Caco-2 (cell line): ENCODE measurements at regions not wholly inside any gene's neighbourhood (a gene's known extent, or its start where the extent isn't known, plus 50 kb on each side); places are given as distances from the start of the nearest gene placed in this dataset.

ENCODE experiments used
- BruUV-seq: library from RNA; stranded (reverse); fragments of 400-500 nt; replicated peaks from 2 replicates; lab custom pipeline; 2021; lab: Mats Ljungman, UMichigan
- CTCF ChIA-PET: fragments of 300-600 bp; sonication (Branson Sonifier 250); formaldehyde crosslinking; loops from one replicate; lab custom pipeline; 2022; ENCODE audit warnings: antibody characterized with exemption; lab: Charles Lee
- POLR2A ChIA-PET: fragments of 300-600 bp; sonication (Branson Sonifier 250); formaldehyde crosslinking; loops from one replicate; lab custom pipeline; 2022; ENCODE audit warnings: antibody characterized with exemption; lab: Charles Lee
- DNase-seq, 2 experiments: peaks; one replicate each; pipeline versions ENCODE4 v3.0.0 to v3.0.0-alpha.2; 2020 to 2022
- H3K27me3 ChIP-seq: replicated peaks from 2 replicates; pipeline ENCODE4 v1.6.0; 2011; ENCODE audit warnings: low read length; ENCODE audit not compliant: control insufficient read depth, insufficient read depth
- H3K36me3 ChIP-seq: 2 replicates; pipeline ENCODE4 v1.5.1; 2011; ENCODE audit warnings: low read length; ENCODE audit not compliant: control insufficient read depth, insufficient read depth
- H3K4me1 ChIP-seq: fragments of 250-450 bp; sonication (Bioruptor Pico); 2 replicates; pipeline ENCODE4 v1.5.1; 2020; ENCODE audit warnings: mild to moderate bottlenecking
- H3K4me3 ChIP-seq: 2 replicates; pipeline ENCODE4 v1.5.1; 2011; ENCODE audit warnings: low read depth, mild to moderate bottlenecking, control low read depth, low read length
- H3K9me3 ChIP-seq: fragments of 250-450 bp; sonication (Bioruptor Pico); 2 replicates; pipeline ENCODE4 v1.5.1; 2020; ENCODE audit warnings: mild to moderate bottlenecking, moderate library complexity
- H3K27ac Mint-ChIP-seq: one replicate; pipeline ENCODE4 v1.8.0; 2022; ENCODE audit warnings: mixed read lengths; ENCODE audit not compliant: unreplicated experiment
- H3K27me3 Mint-ChIP-seq: one replicate; pipeline ENCODE4 v1.8.0; 2022; ENCODE audit warnings: mixed read lengths; ENCODE audit not compliant: insufficient read depth, unreplicated experiment
- H3K36me3 Mint-ChIP-seq: one replicate; pipeline ENCODE4 v1.8.0; 2022; ENCODE audit warnings: mild to moderate bottlenecking, mixed read lengths; ENCODE audit not compliant: insufficient read depth, unreplicated experiment
- H3K4me1 Mint-ChIP-seq: one replicate; pipeline ENCODE4 v1.8.0; 2022; ENCODE audit warnings: low read depth, mixed read lengths; ENCODE audit not compliant: unreplicated experiment
- H3K4me3 Mint-ChIP-seq: one replicate; pipeline ENCODE4 v1.8.0; 2022; ENCODE audit warnings: mild to moderate bottlenecking, moderate library complexity, mixed read lengths; ENCODE audit not compliant: unreplicated experiment
- H3K9me3 Mint-ChIP-seq: one replicate; pipeline ENCODE4 v1.8.0; 2022; ENCODE audit warnings: mixed read lengths; ENCODE audit not compliant: unreplicated experiment
- CTCF ChIP-seq, 2 experiments: fragments of 200-600 bp in 1 of 2; IDR thresholded peaks; 1 replicate in 1 of 2; 2 replicates in 1 of 2; pipeline versions ENCODE4 v1.5.1 to v1.8.0; 2011 to 2022; ENCODE audit warnings: antibody characterized with exemption in 1 of 2, control low read depth in 1 of 2, inconsistent platforms in 1 of 2, low read depth in 1 of 2, low read length in 1 of 2, mild to moderate bottlenecking in 1 of 2, moderate library complexity in 1 of 2; ENCODE audit not compliant: insufficient read depth in 1 of 2, severe bottlenecking in 1 of 2, unreplicated experiment in 1 of 2
- intact Hi-C: fragments of 100-400 bp; cut with micrococcal nuclease; formaldehyde crosslinking; loops from one replicate; pipeline ENCODE4 v1.10.0; 2022; ENCODE audit not compliant: unreplicated experiment

- Mint-ChIP-seq H3K36me3 (no peaks in the 10 kb centered on the region), H3K4me1 (no peaks in the 10 kb centered on the region), H3K27me3 (no peaks in the 10 kb centered on the region), H3K27ac (no peak overlapping the region), H3K9me3 (peaks cover 16% of the 10 kb centered on the region), H3K4me3 (no peak overlapping the region)
- no peak for TF ChIP-seq CTCF (IDR thresholded peaks at IDR 0.05; ENCODE audit: insufficient read depth in 1 of 2, low read depth in 1 of 2, low read length in 1 of 2, severe bottlenecking in 1 of 2, unreplicated experiment in 1 of 2)
- no TSS peak for BruUV-seq
- no peaks in the 10 kb centered on the region for H3K4me1 ChIP-seq
- POLR2A ChIA-PET = no interaction called here
- no peak for DNase-seq
- no peaks in the 10 kb centered on the region for H3K27me3 ChIP-seq
- H3K36me3 ChIP-seq = no peaks in the 10 kb centered on the region
- CTCF ChIA-PET = interaction anchor here (1.0 kb wide), 1 partner anchor 9 kb away, joined by 4 read pairs; no protein-coding TSS in a partner anchor
- no peak overlapping the region for H3K4me3 ChIP-seq
- H3K9me3 ChIP-seq = no peaks in the 10 kb centered on the region; the same call in 1 of the 2 replicates
- intact Hi-C loops = no loop called here
Observed at GRCh38 chr2:215603440-215603839, 167.6 kb upstream of the FN1 start.

DNA sequence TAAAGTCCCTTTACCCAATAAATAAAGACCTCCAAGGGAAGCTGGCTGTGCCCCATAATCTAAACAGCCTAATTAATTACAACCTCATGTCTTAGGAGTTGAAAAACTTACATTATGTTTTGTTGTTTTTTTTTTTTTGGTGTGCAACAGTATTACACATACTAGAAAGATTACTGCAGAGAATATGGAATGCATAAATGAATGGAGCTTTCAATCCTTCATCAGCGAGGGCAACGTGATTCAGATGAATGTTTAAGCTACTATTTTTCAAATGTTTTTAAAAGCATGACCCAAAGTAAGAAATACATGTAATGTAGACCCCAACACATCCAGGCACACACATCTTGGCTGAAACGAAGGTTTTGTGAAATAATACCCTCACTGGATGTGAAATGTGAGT is 167.1 kb upstream of the FN1 start:
- CTCF ChIA-PET = interaction anchor here (1.0 kb wide), 1 partner anchor 9 kb away, joined by 4 read pairs; no protein-coding TSS in a partner anchor

GRCh38 chr2:215601990-215602721 is 166.3 kb upstream of the FN1 start:
- H3K4me3 ChIP-seq = no peak overlapping the region
- no peak for DNase-seq
- H3K27me3 ChIP-seq = no peaks in the 10 kb centered on the region
- no peak for TF ChIP-seq CTCF (IDR thresholded peaks at IDR 0.05; ENCODE audit: insufficient read depth in 1 of 2, low read depth in 1 of 2, low read length in 1 of 2, severe bottlenecking in 1 of 2, unreplicated experiment in 1 of 2)
- H3K36me3 Mint-ChIP-seq = no peaks in the 10 kb centered on the region
- no peak overlapping the region for H3K4me3 Mint-ChIP-seq
- intact Hi-C loops = no loop called here
- no peaks in the 10 kb centered on the region for H3K4me1 Mint-ChIP-seq
- no peaks in the 10 kb centered on the region for H3K4me1 ChIP-seq
- H3K9me3 Mint-ChIP-seq = peaks cover 16% of the 10 kb centered on the region
- no TSS peak for BruUV-seq
- no peak overlapping the region for H3K27ac Mint-ChIP-seq
- POLR2A ChIA-PET = no interaction called here
- H3K36me3 ChIP-seq = no peaks in the 10 kb centered on the region
- CTCF ChIA-PET = no interaction called here
- peaks cover 3% of the 10 kb centered on the region; the same call in 1 of the 2 replicates for H3K9me3 ChIP-seq
- no peaks in the 10 kb centered on the region for H3K27me3 Mint-ChIP-seq

More for the DNA sequence above, 167.1 kb upstream of the FN1 start:
- POLR2A ChIA-PET = no interaction called here
- no peaks in the 10 kb centered on the region for H3K4me1 Mint-ChIP-seq
- H3K36me3 ChIP-seq = no peaks in the 10 kb centered on the region
- no peak for DNase-seq
- H3K27ac Mint-ChIP-seq = no peak overlapping the region
- H3K4me3 ChIP-seq = no peak overlapping the region
- H3K9me3 Mint-ChIP-seq = peaks cover 16% of the 10 kb centered on the region
- TF ChIP-seq CTCF (IDR thresholded peaks at IDR 0.05; ENCODE audit: insufficient read depth in 1 of 2, low read depth in 1 of 2, low read length in 1 of 2, severe bottlenecking in 1 of 2, unreplicated experiment in 1 of 2) = no peak
- H3K4me1 ChIP-seq = no peaks in the 10 kb centered on the region
- H3K4me3 Mint-ChIP-seq = no peak overlapping the region
- no TSS peak for BruUV-seq
- intact Hi-C loops = no loop called here
- no peaks in the 10 kb centered on the region for H3K27me3 Mint-ChIP-seq
- H3K9me3 ChIP-seq = no peaks in the 10 kb centered on the region; the same call in 1 of the 2 replicates
- no peaks in the 10 kb centered on the region for H3K27me3 ChIP-seq
- H3K36me3 Mint-ChIP-seq = no peaks in the 10 kb centered on the region
